ENCODE measurements at regions not wholly inside any gene's neighbourhood (a gene's known extent, or its start where the extent isn't known, plus 50 kb on each side); places are given as distances from the start of the nearest gene placed in this dataset.
A peak's percentile ranks its signal among the peaks of the same experiment; 100 is the strongest.

DNA sequence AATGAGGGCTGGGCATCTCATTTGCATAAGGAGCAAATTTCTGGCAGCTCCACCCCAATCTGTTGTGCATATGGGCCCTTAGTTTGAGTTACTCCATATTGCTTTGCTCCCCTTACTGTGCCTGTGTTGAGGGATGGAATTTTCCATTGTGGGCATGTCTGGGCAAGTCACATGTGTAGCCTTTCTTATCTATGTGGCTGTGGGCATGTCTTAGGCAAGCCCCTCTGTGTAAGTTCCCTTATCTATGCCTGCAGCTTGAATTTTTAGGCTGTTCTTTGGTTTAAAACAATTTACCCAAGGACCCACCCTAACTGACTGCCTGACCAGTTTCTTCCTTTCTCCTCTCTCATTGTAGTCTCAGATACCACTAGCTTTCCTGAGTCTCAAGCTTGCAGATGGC, 405.7 kb upstream of the NCAM2 start:
- H3K4me3 Mint-ChIP-seq: no peak overlapping the region
- H3K4me1 Mint-ChIP-seq (ENCODE audit: unreplicated experiment): no peaks in the 10 kb centered on the region

DNA sequence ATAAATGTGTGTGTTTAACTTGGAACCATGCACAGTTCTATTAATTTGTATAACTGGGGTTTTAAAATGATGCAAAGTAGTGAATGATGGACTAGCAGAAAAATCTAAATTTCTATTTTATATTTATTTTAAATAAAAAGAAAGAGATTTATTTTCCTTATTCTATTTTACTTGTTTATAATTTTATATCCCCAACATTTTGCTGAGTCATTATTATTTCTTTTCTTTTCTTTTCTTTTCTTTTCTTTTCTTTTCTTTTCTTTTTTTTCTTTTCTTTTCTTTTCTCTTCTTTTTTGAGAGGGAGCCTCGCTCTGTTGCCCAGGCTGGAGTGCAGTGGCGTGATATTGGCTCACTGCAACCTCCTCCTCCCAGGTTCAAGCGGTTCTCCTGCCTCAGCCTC, 395.0 kb upstream of the NCAM2 start:
- Mint-ChIP-seq H3K4me1 (ENCODE audit: unreplicated experiment) (no peaks in the 10 kb centered on the region), H3K36me3 (no peaks in the 10 kb centered on the region), H3K9me3 (peaks cover 5% of the 10 kb centered on the region), H3K27me3 (no peaks in the 10 kb centered on the region), H3K27ac (no peak overlapping the region), H3K4me3 (no peak overlapping the region)
- no peak for TF ChIP-seq CTCF (conservative IDR thresholded peaks at IDR 0.05)
- DNase-seq (ENCODE audit: extremely low spot score, unreplicated experiment): no peak

More for the DNA sequence above, 405.7 kb upstream of the NCAM2 start:
- Mint-ChIP-seq H3K9me3 (peaks cover 7% of the 10 kb centered on the region), H3K36me3 (no peaks in the 10 kb centered on the region), H3K27me3 (no peaks in the 10 kb centered on the region), H3K27ac (peak overlapping the region; percentile 57)
- no peak for TF ChIP-seq CTCF (conservative IDR thresholded peaks at IDR 0.05)
- no peak for DNase-seq (ENCODE audit: extremely low spot score, unreplicated experiment)

DNA sequence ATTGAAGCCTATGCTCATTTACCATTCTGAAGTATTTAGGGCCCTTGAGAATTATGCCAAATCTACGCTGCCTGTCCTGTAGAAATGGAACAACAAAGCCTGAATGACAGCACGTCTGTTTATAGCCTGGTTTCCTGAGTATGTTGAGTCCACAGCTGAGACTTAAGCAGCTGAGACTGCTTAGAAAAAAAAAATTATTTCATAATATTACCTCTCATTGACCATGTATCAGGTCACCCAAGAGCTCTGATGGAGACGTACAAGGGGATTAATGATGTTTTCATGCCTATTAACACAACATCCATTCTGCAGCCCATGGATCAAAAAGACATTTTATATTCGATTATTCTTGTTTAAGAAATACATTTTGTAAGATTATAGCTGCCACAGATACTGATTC, 387.2 kb upstream of the NCAM2 start:
- no peaks in the 10 kb centered on the region for H3K36me3 Mint-ChIP-seq
- peaks cover 5% of the 10 kb centered on the region for H3K9me3 Mint-ChIP-seq
- no peak for TF ChIP-seq CTCF (conservative IDR thresholded peaks at IDR 0.05)
- no peaks in the 10 kb centered on the region for H3K4me1 Mint-ChIP-seq (ENCODE audit: unreplicated experiment)
- no peak overlapping the region for H3K27ac Mint-ChIP-seq
- no peaks in the 10 kb centered on the region for H3K27me3 Mint-ChIP-seq
- no peak for DNase-seq (ENCODE audit: extremely low spot score, unreplicated experiment)
- H3K4me3 Mint-ChIP-seq: no peak overlapping the region

DNA sequence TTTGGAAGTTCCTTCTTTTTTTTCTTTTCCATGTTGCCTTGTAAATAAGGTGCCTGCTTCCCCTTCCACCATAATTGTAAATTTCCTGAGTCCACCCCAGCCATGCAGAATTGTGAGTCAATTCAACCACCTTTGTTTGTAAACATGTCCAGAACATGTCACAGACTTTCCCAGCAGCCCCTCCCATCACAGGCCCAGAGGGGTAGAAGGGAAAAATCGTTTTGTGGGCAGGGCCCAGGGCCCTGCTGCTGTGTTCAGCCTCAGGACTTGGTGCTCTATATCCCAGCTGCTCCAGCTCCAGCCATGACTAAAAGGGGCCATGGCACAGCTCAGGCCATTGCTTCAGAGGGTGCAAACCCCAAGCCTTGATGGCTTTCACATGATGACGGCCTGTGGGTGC, 384.6 kb upstream of the NCAM2 start:
- Mint-ChIP-seq H3K4me3 (no peak overlapping the region), H3K9me3 (no peaks in the 10 kb centered on the region), H3K27ac (no peak overlapping the region), H3K27me3 (no peaks in the 10 kb centered on the region), H3K36me3 (no peaks in the 10 kb centered on the region), H3K4me1 (ENCODE audit: unreplicated experiment) (no peaks in the 10 kb centered on the region)
- TF ChIP-seq CTCF (conservative IDR thresholded peaks at IDR 0.05): no peak
- no peak for DNase-seq (ENCODE audit: extremely low spot score, unreplicated experiment)

GRCh38 chr21:20617130-20617529, 381.1 kb upstream of the NCAM2 start:
- no peak overlapping the region for H3K4me3 Mint-ChIP-seq
- no peaks in the 10 kb centered on the region for H3K27me3 Mint-ChIP-seq
- no peak for TF ChIP-seq CTCF (conservative IDR thresholded peaks at IDR 0.05)
- no peak overlapping the region for H3K27ac Mint-ChIP-seq
- H3K9me3 Mint-ChIP-seq: no peaks in the 10 kb centered on the region
- DNase-seq (ENCODE audit: extremely low spot score, unreplicated experiment): no peak
- H3K4me1 Mint-ChIP-seq (ENCODE audit: unreplicated experiment): no peaks in the 10 kb centered on the region
- no peaks in the 10 kb centered on the region for H3K36me3 Mint-ChIP-seq

- Mint-ChIP-seq H3K9me3 (peaks cover 3% of the 10 kb centered on the region), H3K4me1 (ENCODE audit: unreplicated experiment) (no peaks in the 10 kb centered on the region), H3K4me3 (no peak overlapping the region), H3K36me3 (no peaks in the 10 kb centered on the region), H3K27me3 (no peaks in the 10 kb centered on the region), H3K27ac (no peak overlapping the region)
- no peak for DNase-seq (ENCODE audit: extremely low spot score, unreplicated experiment)
- no peak for TF ChIP-seq CTCF (conservative IDR thresholded peaks at IDR 0.05)
These were observed 379.3 kb upstream of the NCAM2 start for GRCh38 chr21:20618878-20619277.
